Testis (tissue), 2 donors: ENCODE measurements at regions not wholly inside any gene's neighbourhood (a gene's known extent, or its start where the extent isn't known, plus 50 kb on each side); places are given as distances from the start of the nearest gene placed in this dataset.

Source experiments
- CTCF ChIP-seq, 3 experiments: fragments of 450-650 bp in 2 of 3; fragments of 200-600 bp in 1 of 3; sonication (generic) in 1 of 3; IDR thresholded peaks; one replicate each; pipeline ENCODE4 v1.5.1; 2016 to 2019; ENCODE audit warnings: antibody characterized with exemption in 3 of 3, mild to moderate bottlenecking in 2 of 3, moderate library complexity in 1 of 3
- POLR2A ChIP-seq: fragments of 450-650 bp; IDR thresholded peaks from one replicate; pipeline ENCODE4 v1.6.1; 2017; ENCODE audit warnings: antibody characterized with exemption, mild to moderate bottlenecking, moderate library complexity

GRCh38 chr7:69012149-69012548, 586.1 kb upstream of the AUTS2 start:
- no peak for TF ChIP-seq CTCF (IDR thresholded peaks at IDR 0.05)
- no peak for TF ChIP-seq POLR2A
